NCI-H1436 treated with DMSO at 0.1 percent for 48 hours (cell line): ENCODE measurements at regions not wholly inside any gene's neighbourhood (a gene's known extent, or its start where the extent isn't known, plus 50 kb on each side); places are given as distances from the start of the nearest gene placed in this dataset.
"Not testable (repeated sequence)": the region's sequence is repeated elsewhere in the genome, so short reads cannot be mapped to it uniquely, and the experiment has no call there.

Source experiments
- DNase-seq: peaks from one replicate; lab custom pipeline; 2025; lab: John Stamatoyannopoulos, UW

DNA sequence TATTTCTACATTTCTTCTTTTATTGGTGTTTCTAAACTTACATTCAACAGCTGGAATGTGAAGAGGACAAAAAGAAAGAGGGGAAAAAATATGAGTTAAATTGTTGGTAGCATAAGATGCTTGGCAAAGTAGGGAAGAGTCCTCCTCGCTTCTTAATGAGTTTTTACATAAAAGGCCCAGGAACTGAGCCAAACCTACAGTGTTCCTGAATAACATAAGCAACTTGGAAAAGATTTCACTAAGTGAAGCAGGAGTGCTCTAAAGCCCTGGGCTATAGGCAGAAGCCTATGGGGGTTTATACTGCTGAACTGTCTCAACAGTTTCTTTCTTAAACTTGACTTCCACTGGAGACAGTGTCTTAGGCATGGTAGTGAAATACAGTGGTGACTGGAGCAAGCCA, 115.0 kb upstream of the USP25 start:
- no peak for DNase-seq

DNA sequence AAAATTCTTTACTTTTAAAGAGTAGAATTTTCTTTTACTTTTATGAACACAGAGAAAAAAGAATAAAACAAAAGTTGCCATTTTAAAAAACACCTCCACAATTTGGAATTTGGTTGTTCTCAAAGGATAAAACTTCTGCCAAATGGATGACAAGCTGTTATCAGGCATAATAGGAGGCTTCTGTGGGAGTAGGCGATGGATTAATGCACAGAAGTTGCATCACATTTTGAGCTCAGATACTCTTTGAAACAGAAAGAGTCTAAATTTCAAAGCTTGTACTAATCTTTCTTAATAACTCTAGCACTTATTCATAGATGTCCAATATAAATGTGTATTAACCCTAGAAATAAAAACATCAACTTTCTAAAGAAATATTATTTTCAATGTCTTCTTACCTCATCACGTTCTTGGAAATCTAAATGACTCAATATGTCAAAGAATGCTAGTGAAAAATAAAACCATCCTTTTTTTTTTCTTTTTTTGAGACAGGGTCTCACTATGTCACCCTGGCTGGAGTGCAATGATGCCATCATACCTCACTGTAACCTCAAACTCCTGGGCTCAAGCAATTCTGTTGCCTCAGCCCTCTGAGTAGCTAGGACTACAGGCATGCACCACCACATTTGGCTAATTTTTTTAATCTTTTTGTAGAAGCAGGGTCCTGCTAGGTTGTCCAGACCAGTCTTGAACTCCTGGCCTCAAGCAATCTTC, 112.8 kb upstream of the USP25 start:
- no peak for DNase-seq

DNA sequence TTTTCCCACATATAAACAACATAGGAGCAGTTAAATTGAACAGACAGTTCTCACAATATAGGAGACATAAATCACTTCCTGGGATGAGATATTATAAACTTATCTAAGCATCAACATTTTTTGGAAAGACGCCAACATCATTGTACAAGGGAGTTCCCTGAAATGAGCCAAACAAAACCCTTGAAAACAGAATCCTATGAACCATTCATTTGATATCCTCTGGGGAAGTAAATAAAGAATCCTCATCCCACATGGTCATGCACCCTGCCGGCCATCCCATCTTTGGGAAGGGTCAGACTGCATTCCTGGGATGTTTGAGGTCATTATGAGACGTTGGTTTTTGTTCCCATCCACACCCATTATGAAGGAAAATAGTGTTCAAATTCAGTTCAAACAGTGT, 111.8 kb upstream of the USP25 start:
- no peak for DNase-seq

DNA sequence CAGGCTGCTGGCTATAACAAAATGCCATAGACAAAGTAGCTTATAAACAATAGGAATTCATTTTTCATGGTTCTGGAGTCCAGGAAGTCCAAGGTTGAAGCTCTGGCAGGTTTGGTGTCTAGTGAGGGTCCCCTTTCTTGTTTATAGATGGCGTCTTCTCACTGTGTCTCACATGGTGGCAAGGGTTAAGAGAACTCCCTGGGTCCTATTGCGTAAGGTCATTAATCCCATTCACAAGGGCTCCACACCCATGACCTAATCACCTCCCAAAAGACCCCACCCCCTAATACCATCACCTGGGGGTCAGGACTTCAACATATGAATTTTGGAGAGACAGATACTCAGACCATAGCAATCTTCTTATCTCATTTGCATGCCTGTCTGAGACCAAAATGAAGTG, 108.9 kb upstream of the USP25 start:
- DNase-seq, result no peak

DNA sequence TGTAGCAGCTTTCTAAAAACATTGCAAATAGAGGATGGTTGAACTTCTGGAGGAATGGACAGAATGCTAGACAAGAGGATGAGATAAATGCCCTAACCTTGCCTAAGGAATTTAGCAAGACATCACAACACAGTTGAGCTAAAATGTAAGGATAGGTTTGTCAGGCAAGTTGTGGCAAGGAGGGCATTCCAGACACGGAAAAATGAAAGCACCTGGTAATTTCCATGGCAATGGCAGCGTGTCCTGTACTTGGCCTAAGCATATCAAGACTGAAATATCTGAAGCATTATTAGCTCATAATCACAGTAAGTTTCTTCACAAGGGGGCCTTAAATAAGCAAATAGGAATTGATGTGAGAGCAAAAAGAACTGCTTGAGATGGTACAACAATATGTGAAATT, 105.1 kb upstream of the USP25 start:
- DNase-seq, result no peak

DNA sequence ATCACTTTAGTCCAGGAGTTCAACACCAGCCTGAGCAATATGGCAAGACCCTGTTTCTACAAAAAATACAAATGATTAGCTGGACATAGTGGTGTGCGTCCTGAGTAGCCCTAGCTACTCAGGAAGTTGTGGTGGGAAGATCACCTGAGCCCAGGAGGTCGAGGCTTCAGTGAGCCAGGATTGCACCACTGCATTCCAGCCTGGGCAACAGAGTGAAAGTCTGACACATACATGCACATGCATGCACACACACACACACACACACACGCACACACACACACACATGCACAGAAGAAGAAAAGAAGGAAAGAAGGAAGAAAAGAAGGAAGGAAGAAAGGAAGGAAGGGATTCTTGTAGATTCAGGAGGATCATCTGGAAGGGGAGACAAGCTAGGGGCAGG, 104.4 kb upstream of the USP25 start:
- DNase-seq, result no peak

DNA sequence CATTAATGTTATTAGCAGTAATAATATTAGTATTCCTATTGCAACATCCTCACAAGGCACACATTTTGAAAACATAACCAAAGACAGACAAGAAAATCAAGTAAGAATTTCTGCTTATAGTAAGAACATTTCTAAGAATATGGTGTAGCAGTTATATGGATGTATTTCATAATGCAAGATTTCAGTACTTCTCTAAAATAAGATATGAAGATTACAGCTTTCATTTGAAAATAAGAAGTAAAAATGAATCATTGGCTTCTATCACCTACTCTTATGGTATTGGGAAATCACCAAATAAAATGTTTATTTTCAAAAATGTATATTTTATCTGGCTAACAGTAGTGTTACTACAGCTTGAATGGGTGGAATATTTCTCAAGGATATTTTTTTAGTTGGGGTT, 103.8 kb upstream of the USP25 start:
- no peak for DNase-seq

DNA sequence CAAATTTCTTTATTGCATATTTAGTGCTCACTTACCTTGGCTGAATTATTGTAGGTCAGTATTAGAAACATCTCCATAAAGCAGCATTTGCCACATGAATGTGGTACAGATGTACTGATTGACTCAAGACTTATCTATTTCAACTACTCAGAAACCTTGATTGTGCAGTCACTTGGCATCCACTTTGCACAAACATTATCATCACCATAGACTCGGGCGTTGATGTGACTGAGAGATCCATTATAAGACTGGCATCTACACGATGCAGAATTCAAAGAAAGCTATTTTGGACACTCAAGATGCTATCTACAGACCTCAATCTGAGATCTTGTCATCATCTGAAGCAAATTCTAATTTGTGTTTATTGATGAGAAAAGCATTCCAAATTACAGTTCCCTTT, 102.8 kb upstream of the USP25 start:
- no peak for DNase-seq

DNA sequence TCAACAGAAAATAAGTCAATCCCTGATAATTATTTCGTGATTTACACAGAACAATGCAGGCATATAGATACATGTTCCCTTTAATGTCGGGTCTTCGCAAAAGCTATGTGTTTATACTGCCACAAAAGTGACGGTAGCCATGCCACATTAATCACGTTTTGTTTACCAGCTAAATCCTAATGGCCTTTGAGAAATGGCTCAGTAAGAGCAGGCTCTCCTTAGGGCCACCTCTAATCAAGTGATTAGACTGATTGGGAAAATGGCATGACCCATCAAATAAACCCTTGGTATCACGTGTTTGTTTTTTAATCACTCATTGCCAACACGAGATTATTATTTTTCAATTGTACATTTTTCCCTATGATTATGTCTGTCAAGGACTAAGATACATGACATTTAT, 102.0 kb upstream of the USP25 start:
- no peak for DNase-seq

DNA sequence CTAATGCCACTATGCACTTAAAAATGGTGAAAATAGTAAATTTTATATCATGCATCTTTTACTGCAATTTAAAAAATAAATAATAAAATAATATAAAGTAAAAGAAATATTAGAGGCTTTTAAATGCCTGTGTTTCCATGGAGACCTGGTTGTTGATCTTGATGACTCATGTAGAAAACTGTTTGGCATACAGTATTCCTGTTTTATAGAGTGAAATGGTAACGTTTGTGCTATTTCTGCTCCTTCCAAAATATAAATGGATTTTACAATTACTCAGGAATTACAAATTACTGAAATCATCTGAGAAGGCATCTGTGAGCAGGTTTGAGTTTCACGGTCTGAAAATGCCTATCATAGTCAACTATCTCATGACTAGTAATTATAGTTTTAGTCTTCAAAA, 98.4 kb upstream of the USP25 start:
- DNase-seq, result no peak

DNA sequence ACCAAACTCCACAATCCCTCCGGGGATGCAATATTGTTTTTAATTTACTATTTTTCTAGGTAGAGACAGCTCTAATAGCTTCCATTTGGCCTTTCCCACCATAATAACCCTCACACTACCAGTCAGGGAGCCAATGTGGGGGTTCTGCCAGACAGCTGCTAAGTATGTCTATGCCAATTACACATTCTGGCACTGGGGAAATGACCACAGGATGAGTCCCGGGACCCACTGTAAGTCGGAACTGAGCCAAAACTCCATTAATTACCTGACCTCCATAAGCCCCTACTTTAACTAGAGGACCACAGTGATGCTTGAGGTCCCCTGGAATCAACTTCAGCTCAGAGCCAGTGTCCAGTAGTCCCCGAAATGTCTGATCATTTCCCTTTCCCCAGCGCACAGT, 95.2 kb upstream of the USP25 start:
- DNase-seq, result not testable (repeated sequence)

DNA sequence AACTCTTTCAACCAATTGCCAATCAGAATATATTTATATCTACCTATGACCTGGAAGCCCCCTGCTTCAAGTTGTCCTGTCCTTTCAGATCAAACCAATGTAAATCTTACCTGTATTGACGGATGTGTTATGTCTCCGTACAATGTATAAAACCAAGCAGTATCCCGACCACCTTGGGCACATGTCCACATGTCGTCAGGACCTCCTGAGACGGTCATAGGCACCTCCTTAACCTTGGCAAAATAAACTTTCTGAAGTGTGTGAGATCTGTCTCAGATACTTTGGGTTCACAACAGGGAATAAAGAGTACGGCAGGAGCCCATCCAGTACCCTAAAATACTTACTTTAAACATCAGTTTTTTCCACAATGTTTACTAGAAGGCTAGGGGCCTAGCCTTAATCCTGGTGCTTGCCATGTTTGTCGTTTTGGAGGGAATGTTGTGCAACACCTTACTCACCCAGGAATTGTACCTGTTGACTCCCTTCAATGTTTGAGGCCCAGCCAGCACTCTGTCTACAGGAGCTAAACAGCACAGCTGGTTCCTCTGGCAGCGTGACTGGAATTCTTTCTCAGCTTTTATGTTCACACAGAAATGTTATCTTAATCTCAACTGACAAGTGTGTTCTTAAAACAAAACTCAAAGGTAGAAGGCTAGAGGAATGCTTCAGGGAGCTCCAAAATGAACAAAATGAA, 90.8 kb upstream of the USP25 start:
- no peak for DNase-seq

DNA sequence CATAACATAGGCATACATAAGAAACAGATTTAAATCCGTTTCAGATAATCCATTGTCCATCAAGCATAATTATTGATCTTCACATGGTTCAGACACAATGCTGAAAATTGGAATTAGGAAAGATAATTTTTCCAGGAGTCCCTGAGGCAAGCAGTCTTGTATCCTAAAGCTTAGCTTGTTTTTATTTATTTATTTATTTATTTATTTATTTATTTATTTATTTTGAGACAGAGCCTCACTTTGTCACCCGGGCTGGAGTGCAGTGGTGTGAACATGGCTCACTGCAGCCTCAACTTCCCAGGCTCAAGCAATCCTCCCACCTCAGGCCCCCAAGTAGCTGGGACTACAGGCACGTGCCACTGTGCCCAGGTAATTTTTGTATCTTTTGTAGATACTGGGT, 89.7 kb upstream of the USP25 start:
- not testable (repeated sequence) for DNase-seq

DNA sequence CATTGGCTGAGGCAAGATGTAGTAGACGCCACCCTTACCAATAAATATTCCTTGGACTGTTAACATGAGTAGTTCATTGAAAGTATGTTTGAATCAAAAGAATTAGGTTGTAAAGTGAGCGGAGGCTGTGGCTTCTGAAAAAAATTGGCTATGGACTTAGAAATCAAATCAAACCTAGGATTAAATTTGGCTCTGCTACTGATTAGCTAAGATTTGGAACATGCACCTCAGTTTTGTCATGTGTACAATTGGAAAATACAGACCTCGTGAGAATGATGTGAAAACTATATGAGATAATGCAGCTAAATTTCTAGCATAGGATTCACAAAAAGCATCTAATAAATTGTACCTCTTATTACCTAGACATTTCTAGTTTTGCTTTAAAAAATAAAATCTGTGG, 85.3 kb upstream of the USP25 start:
- no peak for DNase-seq

DNA sequence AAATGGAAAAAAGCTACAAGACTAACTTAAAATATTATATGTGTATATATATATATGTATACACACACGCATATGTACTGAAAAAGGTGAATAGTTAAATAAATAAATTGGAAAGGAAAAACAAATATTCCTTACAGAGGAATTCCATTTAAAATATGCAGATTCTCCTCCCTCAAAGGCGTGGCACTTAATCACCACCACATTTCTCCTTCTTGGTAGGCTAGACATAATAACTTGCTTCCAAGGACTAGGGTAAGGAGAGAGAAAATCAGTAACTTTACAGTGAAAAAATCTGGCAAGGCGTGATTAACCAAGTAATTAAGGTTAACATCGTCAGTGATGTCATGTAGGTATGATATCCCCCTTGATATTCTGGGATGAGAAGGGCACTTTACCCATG, 84.0 kb upstream of the USP25 start:
- DNase-seq, result no peak

DNA sequence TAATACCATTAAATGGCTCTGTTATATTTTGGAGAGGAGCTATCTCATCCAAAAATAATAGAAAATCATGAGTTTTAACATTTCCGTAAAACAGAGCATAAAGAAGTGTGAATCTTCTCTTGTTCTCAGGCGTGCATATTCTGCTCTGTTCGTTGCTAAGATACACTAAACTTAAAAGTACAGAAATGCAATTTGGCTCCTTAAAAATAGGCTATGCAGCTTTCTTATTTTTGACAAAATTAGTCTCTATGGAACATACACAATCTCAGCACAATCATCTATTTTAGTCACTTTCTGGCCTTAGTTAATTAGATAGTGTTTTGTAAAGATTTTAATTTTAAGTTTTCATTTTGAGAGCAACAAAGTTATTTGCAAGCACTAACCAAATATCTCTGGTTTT, 79.0 kb upstream of the USP25 start:
- no peak for DNase-seq

DNA sequence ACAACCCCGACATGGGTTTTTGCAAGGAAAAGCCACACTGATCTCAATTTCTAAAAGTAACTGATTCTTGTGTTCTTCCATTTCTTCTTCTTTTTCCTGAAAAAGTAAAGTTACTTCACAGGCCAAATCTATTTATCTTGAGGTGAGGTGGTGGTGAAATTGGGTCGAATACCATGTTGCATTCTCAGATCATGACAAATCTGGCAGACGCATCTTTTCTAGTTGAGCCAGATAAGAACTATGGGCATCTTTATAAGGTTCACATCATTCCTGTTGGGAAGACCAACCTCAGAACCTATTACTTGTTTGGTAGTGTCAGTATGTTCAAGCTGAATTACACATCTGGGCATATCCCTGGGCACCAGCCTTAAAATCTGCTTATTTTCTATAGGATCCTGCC, 78.6 kb upstream of the USP25 start:
- no peak for DNase-seq

DNA sequence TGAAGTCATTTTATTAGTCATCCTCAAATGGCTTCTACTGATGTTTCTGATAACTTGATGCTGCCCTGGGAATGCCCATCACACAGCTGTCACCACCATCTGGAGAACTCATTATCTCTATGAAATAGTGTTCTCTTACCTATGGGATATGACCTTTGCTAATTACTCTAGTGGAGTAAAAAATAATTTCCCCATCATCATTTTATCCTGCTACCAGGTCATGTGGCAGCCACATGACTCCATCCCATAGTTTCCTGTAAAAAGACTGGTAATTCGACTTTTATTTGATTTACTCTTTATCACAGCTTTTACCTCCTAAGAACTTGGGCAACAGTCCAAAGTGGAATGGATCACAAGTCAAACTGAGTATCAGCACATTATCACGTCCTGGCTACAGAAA, 76.1 kb upstream of the USP25 start:
- no peak for DNase-seq

DNA sequence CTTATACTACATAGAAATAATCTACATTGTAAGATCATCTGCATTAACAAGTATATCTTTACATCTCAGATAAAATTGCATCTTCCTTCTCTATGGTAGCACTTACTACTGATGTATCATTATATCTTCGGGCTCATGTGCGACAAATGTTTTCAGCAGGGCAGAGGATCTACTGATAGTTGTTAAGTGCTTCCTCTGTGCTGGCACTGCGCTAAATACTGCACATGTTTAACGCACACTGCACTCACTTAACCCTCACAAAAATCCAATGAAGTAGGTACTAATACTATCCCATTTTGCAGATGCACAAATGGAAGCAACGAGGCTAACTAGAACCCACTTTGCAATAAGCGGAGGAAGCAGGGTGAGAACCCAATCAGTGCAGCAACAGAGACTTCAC, 75.6 kb upstream of the USP25 start:
- DNase-seq, result no peak

DNA sequence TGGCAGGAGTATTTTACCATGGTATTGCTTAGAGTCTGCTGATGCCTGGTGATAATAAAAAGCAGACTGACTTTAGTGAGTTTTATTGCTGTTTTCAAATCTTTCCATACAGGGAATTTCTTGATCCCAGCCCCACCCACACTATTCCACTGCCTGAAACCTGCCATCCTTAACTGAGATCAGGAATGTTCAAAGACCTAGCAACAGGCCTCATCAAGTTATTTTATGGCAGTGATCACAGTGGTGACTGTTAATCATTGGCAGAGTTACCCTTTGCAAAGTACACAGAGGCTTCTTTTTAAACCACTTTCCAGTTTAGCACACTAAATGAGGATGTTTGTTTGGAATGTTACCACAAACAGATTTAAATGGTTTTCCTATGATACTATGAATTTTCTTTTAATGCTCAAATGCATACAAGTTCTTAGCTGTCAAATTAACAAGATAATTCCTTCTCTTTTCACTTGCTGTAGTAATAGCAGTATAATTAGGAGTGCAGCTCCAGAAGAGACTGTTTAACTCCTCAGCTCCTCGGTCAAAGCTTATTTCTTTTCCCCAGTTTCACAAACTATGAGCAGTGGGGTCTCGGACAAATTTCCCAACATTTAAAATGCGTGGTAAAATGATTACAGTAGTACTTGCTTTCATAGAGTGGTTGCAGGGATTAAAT, 69.9 kb upstream of the USP25 start:
- no peak for DNase-seq

DNA sequence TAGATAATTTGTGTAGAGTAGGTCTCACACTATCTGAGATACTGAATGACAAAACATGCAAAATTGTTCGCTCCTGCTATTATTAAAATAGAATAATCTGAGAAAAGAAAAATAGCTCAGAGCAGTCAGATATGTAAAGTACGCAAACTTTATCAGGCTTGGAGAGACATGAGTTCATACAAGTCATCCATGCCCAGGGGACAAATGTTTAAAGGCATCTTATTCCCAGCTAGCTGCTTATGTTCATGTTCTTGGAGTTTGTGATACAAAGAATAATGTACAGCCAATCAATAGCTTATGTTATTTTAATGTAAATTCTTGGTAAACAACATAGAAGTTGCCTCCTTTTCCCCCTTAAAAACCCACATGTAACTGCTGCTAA, 69.4 kb upstream of the USP25 start:
- DNase-seq, result no peak

DNA sequence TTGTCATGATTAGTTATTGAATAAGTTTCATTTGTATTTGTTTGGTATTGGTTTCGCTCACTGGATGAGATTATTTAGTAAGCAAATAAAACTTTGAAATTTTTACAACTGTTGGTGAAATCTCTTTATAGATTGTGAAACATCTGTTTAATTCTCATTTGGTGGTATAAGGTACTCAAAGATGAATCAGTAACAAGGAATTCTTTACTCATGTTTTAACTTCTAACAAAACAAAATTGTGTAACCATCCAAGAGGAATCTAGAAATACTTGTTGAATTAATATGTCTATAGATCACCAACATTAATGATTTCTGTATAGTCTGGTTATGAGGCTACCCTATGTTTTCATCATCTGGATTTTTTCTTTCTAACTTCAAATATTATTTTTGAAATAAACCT, 62.8 kb upstream of the USP25 start:
- no peak for DNase-seq

DNA sequence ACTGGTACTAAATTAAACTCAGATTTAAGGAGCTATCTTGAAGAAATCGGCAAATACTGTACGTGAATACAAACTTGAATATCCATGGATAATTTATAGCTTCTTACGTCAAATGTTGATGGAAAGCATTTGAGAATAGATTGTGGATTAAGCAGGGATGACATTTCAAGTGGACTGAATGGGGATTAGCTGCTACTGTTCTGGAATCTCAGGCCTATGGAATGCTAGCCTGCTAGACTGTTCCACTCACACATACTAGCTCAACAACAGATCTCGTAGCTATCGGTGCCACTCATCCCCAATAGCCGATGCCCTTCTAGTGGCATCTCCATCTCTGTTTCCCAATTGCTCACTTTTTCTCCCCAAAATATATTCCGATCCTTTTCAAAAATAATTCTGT, 62.0 kb upstream of the USP25 start:
- DNase-seq, result no peak

DNA sequence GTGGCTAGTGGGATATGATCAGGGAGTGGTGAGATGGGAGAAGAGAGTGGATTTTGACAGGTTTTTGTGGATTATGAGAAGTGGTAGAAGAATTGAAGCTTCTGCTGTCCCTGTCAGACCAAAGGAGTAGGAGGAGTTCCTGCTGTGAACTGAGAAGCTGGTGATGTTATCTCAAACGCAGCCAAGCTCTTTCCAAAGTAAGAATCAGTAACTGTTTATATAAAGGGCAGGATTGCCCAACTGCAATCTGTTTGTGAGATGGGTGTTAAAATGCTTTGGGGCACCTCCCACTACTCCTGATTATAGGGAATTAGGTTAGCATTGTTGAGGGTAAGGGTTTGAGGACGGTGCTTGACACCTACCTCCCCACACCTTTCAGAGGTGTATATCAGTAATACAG, 60.5 kb upstream of the USP25 start:
- DNase-seq, result no peak
